GM19240 (cell line): ENCODE measurements at regions not wholly inside any gene's neighbourhood (a gene's known extent, or its start where the extent isn't known, plus 50 kb on each side); places are given as distances from the start of the nearest gene placed in this dataset.
"Not testable (repeated sequence)": the region's sequence is repeated elsewhere in the genome, so short reads cannot be mapped to it uniquely, and the experiment has no call there.

ENCODE experiments used
- DNase-seq: peaks from one replicate; pipeline ENCODE4 v3.0.0; 2011; ENCODE audit warnings: low spot score; ENCODE audit not compliant: insufficient read length

DNA sequence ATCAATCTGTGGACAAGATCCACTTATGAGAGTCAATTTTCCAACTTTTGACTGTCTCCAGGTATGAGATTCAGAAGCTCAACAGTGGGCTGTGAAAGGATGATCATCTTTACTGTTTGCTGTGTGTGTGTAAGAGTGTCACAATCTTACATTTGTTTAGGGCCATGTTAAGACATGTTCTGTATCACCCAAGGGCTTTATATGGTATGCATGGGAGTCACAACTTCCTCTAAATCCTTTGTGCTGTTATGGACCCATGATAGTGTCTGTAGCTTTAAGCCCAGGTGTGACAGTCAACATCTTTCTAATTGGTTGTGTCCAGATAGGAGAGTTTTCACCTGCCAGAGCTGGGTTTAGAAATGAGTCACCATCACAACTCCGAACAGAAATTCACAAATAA lies 70.2 kb downstream of the ZNF726 start:
- DNase-seq, result not testable (repeated sequence)

DNA sequence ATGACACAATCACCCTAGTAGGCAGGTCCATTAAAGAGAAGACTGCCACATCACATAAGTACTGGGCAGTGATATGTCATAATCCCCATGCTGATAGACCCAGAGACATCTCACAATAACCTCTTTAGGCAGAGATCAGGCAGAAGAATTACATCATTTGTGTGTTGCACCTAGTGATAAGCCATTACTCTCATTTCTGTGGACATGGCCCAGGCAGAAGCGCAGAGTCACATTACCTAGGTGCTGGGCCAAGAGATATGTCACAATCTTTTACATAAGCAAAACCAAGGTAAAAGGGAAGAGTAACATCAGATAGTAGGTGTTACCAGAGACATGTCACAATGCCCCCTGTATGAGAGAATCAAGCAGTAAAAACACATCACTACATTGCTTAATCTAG lies 71.9 kb downstream of the ZNF726 start:
- no peak for DNase-seq

DNA sequence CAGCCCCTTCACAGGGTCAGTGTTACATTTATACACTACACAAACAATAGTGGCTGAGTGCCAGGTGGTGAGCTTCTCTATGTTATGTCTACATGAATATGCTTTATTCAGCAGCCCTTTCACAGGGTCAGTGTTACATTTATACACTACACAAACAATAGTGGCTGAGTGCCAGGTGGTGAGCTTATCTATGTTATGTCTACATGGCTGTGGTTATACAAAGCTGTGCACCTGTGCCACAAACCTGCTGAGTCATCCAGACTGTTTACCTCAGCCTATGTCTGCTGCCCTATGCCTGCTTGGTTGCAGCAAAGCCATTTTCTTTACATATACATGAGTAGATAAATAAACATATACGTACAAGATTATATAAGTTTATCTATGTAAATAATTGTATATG lies 76.5 kb downstream of the ZNF726 start:
- no peak for DNase-seq

DNA sequence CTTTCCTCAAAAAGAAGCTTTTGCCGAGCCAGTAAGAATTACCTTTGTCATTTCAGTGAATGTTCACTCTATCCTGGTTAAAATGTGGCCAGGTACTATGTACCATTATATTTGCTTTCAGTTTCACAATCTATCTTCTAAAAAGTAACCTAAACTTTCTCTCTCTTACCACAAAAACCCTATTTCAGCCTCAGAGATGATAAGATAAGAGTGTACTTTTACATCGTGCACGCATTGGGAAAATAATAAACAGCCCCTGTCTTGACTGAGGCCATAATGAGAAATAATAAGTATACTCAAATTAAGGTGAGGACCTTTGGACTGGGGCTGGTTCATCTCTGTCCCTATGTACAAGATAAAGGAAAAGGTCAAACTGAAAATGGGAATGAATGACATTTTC lies 77.7 kb downstream of the ZNF726 start:
- DNase-seq, result no peak

DNA sequence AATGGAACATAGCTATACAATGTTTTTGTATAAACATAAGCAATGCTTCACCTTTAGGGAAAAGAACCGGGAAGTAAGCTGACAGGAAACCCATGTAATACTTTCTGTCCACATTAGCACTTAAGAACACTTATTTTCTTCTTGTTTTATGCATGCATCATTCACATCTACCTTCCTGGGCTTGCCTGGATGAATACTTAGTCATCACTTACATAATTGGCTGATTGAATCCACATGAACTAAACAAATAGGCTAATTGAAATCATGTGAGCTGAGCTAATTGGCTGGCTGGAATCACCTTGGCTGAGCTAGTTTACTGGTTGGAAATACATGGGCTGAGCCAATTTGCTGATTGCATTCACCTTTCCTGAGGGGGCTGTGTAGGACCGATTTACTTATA lies 78.8 kb downstream of the ZNF726 start:
- no peak for DNase-seq

DNA sequence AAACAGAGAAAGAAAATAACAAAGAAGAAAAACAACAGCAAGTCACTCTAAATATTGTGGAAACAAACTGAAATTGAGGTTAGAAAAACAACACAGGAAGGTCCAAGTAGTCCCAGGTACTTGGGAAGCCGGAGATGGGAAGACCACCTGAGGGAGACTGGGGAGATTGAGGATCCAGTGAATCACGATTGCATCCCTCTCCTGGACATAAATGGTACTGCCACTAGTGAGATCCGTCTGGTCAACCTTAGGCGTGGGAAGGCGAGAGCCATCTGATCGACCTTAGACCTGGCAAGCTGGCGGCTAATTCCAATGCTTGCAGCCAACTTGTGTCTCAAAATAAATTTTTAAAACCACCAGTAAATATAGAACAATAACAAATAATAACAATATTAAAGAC lies 81.9 kb downstream of the ZNF726 start:
- no peak for DNase-seq

DNA sequence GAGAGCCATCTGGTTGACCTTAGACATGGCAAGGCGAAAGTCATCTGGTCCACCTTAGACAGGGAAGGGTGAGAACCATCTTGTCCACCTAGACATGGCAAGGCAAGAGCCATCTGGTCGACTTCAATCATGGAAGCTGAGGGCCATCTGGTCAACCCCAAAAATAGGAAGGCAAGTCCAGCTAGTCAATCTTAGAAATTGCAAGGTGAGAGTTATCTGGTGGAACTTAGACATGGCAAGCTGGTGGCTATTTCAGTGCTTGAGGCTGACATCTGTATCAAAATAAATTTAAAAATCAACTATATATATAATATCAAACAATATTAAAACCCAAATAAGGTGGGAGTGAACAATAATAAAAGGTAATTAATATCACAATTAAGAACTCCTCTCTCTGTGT lies 83.9 kb downstream of the ZNF726 start:
- DNase-seq, result no peak

DNA sequence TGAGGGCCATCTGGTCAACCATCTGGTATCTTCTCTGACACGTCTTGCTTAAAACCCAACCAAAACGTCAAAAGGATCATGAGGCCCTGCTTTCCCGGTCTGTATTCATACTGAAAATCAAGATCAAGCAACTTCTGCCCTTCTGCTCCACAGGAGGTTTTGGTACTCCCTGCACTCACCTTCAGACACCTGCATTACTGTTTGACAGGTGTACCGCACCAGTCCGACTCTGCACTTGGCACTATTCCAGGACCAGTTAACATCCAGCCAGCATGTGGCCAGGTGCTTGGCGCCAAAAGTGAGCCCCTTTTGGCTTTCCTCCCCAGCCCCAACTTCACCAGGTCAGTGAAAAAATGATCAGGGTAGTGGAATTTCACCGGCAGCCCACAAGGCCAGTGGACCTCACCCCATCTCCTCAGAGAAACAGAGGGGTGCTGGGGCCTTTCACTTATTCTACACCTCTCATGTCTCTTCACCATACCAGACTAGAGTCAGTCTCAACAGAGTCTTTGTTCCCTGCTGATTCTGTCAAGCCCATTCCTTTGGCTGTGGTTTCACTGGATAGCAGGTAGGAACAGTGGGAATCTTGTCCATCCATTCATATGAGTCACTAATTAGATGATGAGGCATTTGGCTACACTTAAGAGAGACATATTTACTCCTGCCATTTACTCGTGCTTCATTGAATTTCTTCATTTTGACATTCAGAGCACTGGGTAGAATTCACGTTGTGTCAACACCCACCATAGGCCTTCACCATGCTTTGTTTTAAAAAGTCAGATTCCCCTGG lies 85.3 kb downstream of the ZNF726 start:
- DNase-seq, result no peak

DNA sequence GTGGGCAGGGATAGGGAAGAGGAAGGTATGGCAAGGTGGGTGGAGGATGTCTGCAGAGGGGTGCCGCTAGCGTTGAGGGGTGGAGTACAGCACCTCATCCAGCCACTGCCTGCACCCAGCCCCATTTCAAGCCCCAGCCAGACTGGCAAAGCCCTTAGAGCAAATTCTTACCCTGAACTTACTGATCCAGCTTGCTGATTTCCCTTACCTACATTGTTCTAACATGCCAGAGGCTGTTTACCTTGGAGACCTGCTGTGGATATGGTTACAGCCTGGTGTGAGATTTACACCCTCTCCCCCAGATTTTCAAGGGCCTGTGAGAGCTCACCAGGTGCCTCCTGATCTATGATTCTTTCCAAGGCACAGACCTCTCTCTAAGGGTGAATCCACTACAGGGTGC lies 86.0 kb downstream of the ZNF726 start:
- DNase-seq, result no peak

DNA sequence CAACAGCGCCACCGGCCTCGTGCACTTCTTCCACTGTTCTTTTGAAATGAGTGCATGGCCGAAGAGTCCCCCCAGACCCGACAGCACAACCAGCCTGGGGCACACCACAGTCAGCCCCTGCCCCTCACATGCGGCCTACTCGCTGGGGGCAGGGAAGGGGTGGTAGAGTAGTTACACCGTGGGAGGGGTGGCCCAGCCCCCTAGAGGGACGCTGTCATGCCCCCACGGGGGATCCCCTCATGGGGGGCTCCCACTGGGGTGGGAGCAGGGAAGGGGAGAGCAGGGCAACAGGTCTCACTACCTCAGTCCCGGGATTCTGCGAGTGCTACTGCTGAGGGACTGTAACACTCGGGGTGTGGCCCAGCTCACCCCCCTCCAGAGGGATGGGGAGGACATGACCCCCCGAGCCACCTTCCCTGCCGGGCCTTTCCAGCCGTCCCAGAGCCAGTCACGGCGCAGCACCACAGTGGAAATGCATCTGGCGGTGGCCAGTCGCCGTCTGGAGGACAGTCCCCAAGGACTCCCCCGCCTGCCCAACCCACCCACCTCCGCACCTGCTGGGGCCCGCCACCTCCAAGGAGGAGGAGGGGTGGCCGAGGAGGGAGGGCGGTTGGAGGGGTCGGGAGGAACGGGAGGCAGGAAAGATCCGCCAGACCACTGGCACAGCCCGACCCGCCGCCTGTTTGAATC lies 84.6 kb upstream of the ZNF254 start:
- DNase-seq, result no peak

DNA sequence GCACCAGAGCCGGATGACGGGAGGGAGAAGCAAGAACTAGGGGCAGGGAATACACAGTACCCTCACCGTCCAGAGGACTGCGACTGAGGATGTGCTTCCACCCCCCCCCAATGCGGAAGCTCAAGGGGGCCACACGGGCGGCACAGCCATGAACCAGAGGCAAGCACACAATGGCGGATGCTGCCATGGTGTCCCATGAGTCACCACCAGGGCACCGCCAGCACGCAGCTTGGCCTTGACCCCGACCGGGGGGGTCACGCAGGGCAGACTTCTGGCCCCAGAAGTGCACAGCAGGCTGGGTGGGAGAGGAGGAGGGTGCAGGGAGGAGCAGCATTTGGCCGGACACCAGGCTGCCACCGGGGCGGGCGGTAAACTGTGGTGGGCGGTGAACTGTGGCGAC lies 83.5 kb upstream of the ZNF254 start:
- DNase-seq, result no peak

DNA sequence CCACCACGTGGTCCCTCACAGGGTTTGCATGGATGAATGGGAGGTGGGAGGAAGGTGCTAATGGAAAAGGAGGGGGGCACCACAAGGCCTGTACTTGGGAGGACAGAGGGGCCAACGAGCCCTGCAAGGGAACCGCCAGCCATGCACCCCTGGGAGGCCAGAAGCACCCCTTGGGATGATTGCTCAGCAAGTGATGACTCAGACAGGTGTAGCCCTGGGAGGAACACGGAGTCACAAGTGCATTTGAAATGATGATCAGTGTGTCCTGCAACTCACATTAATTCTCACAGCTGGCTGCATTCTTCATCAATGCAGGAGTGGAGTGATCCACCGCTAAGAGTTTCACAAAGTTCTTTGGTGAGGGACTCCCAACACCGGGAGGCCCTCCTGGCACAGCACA lies 82.8 kb upstream of the ZNF254 start:
- DNase-seq, result no peak

DNA sequence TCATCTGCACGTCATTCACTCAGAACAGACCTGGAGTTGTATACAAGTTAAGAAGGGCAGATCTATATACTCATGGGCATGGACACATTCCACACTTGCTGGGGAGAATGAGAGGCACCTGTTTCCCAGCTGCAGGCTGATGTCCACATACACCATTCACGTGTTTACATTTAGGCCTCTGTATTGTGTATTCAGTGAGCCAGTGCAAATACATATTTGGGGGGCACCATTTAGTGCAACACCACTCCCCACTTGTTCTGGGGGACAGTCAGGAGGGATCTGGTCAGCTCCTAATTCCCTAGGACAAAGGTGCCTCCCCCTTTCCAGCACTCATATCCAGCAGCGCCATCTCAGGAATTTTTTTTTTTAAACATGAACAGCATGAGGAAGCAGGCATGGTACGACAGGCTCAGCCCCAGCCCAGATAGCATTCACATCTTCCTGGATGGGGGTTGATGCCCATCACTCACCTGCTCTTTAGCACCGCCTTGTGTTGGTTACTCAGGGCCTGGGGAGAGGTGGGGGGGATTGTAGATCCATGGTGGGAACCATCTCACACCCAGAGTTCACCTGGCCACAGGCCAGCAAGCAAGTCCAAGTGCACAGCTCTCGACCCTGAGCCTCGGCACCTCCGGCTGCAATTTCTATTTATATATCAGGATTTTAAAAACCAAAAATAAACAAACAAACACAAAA lies 56.9 kb upstream of the ZNF254 start:
- no peak for DNase-seq

DNA sequence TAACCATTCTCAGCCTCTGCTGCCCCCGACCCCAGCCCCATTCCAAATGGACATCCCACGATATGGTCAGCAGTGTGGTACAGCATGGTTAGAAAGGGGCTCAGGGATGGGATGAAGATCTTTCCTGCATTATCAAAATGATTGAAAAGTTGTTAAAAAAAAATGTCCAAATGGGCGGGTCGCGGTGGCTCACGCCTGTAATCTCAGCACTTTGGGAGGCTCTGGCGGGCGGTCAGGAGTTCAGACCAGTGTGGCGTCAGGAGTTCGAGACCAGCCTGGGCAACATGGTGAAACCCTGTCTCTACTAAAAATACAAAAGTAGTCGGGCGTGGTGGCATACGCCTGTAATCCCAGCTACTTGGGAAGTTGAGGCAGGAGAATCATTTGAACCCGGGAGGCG lies 54.3 kb upstream of the ZNF254 start:
- DNase-seq, result no peak

DNA sequence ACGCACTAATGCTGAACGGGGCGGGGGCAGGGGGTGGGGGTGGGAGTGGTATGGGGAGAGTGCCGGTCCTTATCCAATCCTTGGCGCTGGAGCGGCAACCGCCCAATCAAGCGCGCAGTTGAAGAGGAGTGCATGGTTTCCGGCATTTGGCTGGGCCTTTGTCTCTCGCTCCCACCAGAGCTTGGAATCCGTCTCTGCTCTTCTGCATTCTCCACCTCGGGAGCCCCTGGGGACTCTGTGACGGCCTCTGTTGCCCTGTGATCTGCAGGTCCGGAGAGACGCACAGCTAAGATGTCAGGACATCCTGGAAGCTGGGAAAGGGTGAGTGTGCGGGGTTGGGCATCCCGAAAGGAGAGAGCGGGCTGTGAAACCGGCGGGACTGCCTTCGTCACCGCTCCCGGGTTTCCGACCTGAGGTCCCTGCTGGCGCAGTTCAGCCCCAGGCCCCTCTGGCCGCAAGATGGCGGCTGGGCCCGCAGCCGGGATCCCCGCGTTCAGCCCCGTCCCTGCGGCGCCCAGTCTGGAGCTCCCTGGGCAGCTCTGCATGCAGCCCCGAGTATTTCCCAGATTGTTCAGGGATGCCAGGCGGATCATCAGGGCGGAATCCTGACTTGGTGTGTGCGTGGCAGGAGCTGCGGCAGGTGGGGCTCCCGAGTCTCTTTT lies 53.6 kb upstream of the ZNF254 start:
- DNase-seq, result peak; percentile 72

DNA sequence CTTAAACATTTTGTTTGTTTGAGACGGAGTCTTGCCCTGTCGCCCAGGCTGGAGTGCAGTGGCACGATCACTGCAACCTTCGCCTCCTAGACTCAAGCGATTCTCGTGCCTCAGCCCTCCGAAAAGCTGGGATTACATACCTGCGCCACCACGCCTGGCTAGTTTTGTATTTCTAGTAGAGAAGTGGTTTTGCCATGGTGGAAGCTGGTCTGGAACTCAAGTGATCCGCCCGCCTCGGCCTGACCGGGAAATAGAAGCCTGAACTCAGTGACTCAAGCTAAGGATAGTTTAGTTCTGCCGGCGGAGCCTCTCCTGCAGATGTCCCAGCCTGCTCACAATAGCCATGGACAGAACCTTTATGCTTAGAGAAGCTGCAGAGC lies 53.0 kb upstream of the ZNF254 start:
- peak; percentile 7 for DNase-seq

DNA sequence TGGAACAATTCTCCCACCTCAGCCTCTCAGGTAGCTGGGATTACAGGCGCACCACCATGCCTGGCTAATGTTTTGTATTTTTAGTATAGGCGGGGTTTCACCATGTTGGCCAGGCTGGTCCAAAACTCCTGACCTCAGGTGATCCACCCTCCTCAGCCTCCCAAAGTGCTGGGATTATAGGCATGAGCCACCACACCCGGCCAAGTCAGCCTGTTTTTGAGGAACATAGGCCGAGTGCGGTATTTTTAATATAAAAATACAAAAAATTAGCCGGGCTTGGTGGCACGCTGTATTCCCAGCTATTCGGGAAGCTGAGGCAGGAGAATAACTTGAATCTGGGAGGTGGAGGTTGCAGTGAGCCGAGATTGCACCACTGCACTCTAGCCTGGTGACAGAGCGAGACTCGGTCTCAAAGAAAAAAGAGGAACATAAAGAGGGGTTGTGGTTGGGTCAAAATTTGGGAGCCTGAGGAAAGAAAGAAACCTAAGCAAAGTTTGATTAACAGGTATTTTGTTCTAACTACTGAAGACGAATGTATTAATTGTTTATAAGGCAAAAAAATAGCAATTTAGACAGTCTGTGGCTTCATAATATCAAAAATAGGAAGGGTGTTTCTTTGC lies 51.6 kb upstream of the ZNF254 start:
- DNase-seq, result not testable (repeated sequence)
